BJ (cell line): ENCODE measurements at regions not wholly inside any gene's neighbourhood (a gene's known extent, or its start where the extent isn't known, plus 50 kb on each side); places are given as distances from the start of the nearest gene placed in this dataset.

Experiments used
- CTCF ChIA-PET: fragments of 350-600 bp; formaldehyde crosslinking; extraction: SDS; loops from one replicate; lab custom pipeline; 2021; ENCODE audit warnings: antibody characterized with exemption, inconsistent platforms; lab: Yijun Ruan, JAX
- POLR2A ChIA-PET: fragments of 300-600 bp; sonication (Branson Sonifier 250); formaldehyde crosslinking; extraction: SDS; loops from one replicate; lab custom pipeline; 2021; ENCODE audit warnings: antibody characterized with exemption; lab: Charles Lee
- DNase-seq: peaks from one replicate; pipeline ENCODE4 v3.0.0-alpha.2; 2011; ENCODE audit warnings: low read depth
- H3K27me3 ChIP-seq: 2 replicates; pipeline ENCODE4 v1.6.0; 2011; ENCODE audit warnings: low read length; ENCODE audit not compliant: control insufficient read depth, insufficient read depth
- H3K36me3 ChIP-seq: 2 replicates; pipeline ENCODE4 v1.5.1; 2011; ENCODE audit warnings: low read length; ENCODE audit not compliant: control insufficient read depth, insufficient read depth
- H3K4me3 ChIP-seq: 2 replicates; pipeline ENCODE4 v1.5.1; 2011; ENCODE audit warnings: low read depth, mild to moderate bottlenecking, control low read depth, low read length
- TF ChIP-seq, protein P1 (sequence below): IDR thresholded peaks from 2 replicates; pipeline ENCODE4 v1.5.1; 2011; ENCODE audit warnings: low read depth, mild to moderate bottlenecking, control low read depth, inconsistent platforms, low read length, moderate library complexity; ENCODE audit not compliant: insufficient read depth

GRCh38 chr15:77720173-77720572 is 87.5 kb upstream of the LINGO1 start:
- H3K36me3 ChIP-seq: no peaks in the 10 kb centered on the region
- ChIA-PET CTCF (interaction anchor here (0.6 to 1.0 kb wide), 2 partner anchors 9 to 458 kb away, joined by 3 read pairs; no protein-coding TSS in a partner anchor), POLR2A (no interaction called here)
- TF ChIP-seq, protein P1, sequence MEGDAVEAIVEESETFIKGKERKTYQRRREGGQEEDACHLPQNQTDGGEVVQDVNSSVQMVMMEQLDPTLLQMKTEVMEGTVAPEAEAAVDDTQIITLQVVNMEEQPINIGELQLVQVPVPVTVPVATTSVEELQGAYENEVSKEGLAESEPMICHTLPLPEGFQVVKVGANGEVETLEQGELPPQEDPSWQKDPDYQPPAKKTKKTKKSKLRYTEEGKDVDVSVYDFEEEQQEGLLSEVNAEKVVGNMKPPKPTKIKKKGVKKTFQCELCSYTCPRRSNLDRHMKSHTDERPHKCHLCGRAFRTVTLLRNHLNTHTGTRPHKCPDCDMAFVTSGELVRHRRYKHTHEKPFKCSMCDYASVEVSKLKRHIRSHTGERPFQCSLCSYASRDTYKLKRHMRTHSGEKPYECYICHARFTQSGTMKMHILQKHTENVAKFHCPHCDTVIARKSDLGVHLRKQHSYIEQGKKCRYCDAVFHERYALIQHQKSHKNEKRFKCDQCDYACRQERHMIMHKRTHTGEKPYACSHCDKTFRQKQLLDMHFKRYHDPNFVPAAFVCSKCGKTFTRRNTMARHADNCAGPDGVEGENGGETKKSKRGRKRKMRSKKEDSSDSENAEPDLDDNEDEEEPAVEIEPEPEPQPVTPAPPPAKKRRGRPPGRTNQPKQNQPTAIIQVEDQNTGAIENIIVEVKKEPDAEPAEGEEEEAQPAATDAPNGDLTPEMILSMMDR: no peak
- H3K27me3 ChIP-seq: peaks cover 12% of the 10 kb centered on the region
- no peak for DNase-seq
- H3K4me3 ChIP-seq: no peak overlapping the region

GRCh38 chr15:77719450-77719849 is 86.7 kb upstream of the LINGO1 start:
- peaks cover 12% of the 10 kb centered on the region for H3K27me3 ChIP-seq
- ChIA-PET POLR2A (no interaction called here), CTCF (no interaction called here)
- H3K4me3 ChIP-seq: no peak overlapping the region
- no peaks in the 10 kb centered on the region for H3K36me3 ChIP-seq
- no peak for DNase-seq
- TF ChIP-seq, protein P1: no peak

- no peak for DNase-seq
- Histone ChIP-seq H3K27me3 (peaks cover 12% of the 10 kb centered on the region), H3K36me3 (no peaks in the 10 kb centered on the region), H3K4me3 (no peak overlapping the region)
- ChIA-PET POLR2A (no interaction called here), CTCF (no interaction called here)
- TF ChIP-seq, protein P1: no peak
These were observed 84.8 kb upstream of the LINGO1 start for GRCh38 chr15:77717333-77717990.

DNA sequence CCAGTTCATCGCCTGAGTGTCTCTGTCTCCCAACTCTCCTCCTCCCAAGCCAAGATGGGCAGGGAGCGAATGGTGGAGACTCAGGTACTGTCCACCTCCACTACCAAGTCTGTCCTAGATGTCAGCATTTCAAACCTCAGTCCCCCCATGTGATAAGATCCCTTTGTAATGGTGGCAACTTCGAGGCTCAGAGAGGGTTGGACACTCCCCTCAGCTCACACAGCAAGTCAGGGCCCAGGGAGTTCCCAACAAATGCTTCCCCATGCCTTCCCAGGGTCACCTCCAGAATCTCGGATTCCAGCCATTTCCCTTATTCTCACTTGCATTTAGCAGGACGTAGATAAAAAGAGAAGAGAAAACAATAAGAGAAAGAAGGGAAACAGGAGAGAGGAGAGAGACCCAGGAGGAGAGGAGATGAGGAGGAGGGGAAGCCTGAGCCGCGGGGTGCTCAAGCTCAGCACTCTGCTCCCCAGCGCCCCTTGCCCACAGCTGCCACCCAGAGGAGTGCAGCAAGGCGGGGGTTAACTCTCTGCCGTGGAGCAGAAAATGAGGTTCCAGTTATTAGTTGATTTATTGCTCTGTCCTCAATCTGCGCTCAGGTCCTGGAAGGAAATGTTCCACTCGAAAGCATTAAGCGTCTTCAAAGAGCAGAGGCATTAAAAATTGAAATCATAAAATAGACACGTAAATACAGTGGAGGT is 84.1 kb upstream of the LINGO1 start:
- no peak for DNase-seq
- ChIA-PET POLR2A (no interaction called here), CTCF (no interaction called here)
- TF ChIP-seq, protein P1: no peak
- Histone ChIP-seq H3K36me3 (no peaks in the 10 kb centered on the region), H3K4me3 (no peak overlapping the region), H3K27me3 (peaks cover 10% of the 10 kb centered on the region)

DNA sequence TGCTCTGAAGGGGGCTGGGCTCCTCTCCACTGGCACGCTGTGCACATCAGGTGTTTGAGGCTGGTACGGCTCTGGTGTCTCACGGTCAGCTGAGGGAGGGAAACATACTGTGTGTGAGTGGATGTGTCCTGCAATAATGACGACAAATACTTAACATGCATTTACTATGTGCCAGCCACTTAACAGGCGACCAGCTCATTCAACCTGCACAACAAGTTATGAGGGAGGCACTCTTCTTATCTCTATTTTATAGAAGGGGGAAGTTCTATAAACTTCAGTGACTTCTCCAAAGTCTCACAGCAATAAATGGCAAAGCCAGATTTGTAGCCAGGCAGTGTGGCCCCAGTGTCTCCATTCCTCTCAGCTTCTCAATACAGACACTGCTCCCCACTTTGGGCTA is 83.1 kb upstream of the LINGO1 start:
- peaks cover 13% of the 10 kb centered on the region for H3K27me3 ChIP-seq
- no peak overlapping the region for H3K4me3 ChIP-seq
- ChIA-PET CTCF (no interaction called here), POLR2A (no interaction called here)
- no peaks in the 10 kb centered on the region for H3K36me3 ChIP-seq
- TF ChIP-seq, protein P1: no peak
- DNase-seq: no peak
